Inflammatory macrophage treated with lipopolysaccharide for 1 hour (primary cell): ENCODE measurements at regions not wholly inside any gene's neighbourhood (a gene's known extent, or its start where the extent isn't known, plus 50 kb on each side); places are given as distances from the start of the nearest gene placed in this dataset.
"Not testable (repeated sequence)": the region's sequence is repeated elsewhere in the genome, so short reads cannot be mapped to it uniquely, and the experiment has no call there.

Source experiments
- DNase-seq, 2 donors: peaks; one replicate each; pipeline ENCODE4 v3.0.0-alpha.2; 2020 to 2022

DNA sequence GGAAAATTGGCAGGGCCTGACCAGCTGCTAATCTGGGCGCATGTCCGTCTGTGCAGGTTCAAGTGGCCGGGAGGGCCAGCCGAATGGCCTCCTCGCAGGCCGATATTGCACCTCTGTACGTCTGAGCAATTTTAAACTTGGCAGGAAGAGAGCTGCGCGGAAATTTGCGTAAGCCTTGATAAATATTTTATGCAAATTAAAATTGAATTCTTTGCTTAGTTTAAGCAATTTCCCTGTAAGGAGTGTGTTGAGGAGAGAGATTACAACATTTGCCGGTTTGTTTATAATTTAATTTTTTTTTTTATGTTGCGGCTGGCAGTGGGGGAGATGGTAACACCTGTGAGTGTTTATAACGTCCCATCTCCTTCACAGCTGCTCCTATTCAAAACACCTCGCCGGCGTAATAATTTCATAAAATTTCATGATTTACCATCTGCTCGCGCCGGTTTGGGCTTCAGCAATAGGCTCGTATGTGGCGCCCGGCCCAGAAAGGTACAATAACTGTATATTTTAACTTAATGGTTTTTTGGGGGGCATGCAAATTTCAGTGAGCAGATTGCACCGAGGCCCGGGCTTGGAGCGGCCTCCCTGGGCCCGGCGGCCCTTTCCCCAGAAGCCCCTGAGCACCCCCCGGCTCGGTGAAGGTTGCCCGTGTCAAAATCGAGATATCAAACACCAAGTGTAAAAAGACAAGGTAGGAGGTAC lies 269.4 kb upstream of the MVB12B start:
- no peak for DNase-seq

DNA sequence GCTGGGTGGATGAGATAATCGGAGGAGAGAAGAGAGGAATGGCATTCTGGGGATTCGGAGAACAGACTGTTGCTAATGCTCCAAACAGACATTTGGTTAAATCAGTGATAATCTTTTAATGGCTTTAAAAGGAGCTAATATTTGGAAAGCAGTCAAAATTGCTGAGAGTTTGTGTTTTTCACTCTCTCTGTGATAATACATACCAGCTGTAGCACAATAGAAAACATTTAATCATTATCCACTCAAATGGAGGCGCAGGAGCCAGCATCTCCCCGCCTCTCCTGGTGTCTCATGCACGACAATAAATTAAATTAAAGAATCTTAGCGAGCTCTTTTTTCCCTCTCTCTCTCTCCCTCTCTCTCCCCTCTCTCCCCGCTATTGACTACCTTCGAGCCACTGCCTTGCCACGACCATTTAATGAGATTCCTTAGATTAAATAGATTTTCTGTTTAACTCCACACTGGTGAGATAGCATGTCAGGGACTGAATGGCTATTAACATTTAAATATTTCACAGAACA lies 268.6 kb upstream of the MVB12B start:
- DNase-seq, result no peak

DNA sequence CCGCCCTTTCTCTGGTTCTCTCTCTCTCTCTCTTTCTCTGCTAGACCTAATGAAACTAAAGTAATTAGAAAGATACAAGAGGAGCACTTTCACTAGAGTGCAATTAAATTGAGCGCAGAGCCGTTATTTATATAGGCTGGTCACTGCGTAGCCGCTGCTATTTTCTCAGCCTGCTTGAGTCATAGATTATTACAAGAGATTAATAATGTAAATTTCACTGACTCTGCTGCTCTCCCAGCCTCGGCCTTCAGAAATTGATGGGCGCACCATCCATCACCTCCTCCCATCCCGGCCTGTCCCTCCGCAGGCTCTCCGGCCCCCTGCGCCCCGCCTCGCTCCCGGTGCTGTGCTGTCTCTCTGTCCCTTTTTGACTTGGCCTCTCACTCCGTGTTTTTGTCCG lies 268.0 kb upstream of the MVB12B start:
- DNase-seq, result no peak

DNA sequence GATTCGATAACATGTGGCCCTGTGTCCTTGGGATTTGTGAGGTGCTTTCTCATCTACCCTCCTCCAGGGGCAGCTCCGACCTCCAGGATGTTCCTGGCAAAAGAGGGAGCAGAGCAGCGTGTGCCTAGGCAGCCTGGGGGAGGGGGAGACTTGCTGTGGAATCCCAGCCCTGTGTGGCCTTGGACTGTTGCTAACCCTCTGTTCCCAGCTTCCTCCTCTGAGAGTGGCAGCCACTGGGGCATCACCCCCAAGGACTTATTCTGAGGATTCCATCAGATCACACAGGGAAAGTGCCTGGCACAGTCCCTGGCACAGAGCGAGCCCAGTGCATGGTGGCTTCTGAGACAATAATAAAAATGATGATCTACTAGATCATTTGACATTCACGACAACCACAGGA lies 265.1 kb upstream of the MVB12B start:
- DNase-seq, result no peak

DNA sequence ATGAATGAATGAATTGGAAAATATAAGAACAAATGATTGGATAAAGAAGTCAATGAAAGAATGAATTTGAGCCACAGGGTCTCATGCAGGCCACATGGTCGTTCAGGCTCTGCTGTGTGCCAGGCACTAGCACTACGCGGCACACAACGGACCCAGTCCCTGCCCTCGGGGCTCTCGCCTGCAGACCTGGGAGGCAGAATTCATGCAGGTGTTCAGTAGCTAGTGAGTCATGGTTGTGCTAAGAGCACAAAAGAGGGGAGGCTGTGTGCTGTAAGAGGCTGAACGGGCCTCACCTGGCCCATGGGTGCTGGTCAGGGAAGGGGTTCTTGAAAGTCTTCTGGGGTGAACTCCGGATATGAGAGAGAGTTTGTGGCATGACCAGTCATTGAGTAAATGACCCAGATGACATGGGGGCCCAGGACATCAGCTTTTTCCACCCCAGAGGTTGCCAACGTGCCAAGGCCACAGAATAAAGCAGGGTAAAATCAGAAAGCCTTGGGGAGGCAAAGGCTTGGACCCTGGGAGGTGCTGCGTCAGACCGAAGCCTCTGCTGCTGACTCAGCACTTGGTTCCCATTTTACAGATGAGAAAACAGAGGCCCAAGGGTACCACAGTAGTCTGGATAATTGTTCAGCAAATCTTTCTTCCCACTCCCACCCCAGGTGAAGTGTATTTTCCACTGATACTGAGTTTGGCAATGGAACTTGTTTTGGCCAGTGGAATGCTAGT lies 264.3 kb upstream of the MVB12B start:
- DNase-seq, result no peak

DNA sequence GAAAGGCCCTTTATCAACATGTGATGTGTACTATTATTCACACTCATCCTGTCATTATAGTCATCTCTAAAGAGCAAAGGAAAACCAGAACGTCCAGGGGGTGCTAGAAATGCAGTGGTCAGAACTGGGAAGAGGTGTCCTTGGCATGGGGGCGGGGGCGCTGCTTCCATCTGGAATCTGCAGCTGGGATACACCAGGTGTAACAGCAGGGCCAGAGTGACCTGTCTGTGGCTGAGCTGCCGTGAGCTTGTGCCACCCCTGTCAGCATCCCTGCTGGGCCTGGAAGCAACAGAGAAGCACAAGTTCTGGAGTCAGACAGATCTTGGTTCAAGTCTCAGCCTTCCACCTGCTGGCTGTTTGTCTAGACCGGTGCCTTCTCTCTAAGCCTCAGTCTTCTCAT lies 263.3 kb upstream of the MVB12B start:
- DNase-seq, result no peak

DNA sequence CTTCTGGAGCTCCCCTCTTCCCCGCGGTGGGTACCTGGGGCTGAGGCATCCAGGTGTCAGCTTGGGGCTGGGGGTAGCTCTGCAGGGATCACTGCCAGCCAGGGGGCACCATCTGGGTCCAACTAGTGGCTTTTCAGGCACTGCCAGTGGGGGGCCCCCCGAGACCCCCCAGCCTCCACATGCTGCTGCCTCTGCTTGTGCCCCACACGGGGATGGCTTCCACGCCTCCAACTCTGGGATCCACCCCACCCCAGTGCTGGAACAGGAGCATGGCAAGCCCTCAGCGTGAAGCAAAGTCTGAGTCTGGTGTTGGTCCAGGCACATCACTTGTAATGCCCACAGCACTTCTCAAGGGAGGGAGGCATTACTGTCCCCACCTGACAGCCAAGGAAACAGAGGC lies 260.5 kb upstream of the MVB12B start:
- DNase-seq, result no peak

DNA sequence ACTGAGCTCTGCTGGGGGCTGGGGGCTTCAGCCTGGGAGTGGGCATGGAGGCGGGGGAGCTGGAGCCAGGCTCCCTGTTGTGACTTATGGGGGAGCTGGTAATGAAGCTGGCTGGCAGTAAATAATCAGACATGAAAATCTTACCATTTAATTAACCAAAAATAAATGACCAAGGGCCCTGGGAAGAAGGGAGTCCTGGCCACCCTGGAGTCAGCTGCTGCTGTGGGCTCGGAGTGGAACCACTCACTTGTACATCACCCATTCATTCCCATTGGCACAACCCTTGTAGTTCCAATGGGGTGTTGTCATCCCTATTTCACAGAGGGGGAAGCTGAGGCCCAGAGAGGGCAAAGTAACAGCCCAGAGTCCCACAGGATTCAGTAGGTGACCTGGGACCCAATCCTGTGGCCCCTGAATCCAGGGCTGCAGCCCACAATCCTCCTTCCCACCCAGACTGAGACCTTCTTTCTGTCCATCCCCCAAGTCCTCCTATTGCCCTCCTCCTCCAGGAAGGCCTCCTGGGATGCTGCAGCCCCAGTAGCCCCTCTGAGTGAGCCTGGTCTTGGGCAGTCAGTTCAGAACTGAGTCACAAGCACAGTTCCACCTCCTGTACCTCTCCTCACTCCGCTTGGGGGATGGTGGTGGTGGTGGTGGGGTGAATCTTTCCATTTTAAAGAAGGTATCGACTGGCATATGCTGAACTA lies 259.4 kb upstream of the MVB12B start:
- no peak for DNase-seq

DNA sequence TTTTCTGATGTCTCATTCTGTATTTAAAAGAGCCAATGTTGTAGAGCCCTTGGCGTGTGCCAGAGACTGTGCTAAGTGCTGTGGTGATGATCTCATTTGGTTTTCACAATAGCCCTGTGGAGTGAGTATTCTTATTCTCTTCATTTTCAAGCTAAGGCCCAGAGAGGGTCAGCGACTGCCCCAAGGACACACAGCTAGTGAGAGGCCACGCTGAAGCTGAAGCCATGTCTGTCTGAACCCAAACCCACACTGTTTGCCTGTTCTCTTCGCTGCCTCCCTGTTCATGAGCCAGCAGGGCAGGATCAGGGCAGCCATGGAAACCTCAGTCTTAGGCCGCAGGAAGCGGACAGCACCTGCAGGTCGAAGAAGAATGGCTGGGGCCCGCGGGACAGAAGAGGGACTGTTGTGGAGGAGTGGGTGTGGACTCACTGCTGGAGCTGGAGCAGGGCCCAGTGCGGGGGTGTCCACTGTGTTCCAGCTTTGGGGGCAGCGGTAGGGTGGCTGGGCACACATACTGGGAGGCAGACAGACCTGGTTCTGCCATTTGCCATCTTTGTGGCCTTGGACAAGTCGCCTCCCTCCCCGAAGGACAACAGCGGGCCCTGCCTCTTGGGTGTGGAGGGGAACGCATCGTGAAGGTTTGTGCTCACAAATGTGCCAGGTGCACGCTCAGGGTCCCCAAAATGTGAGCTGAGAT lies 257.9 kb upstream of the MVB12B start:
- no peak for DNase-seq

DNA sequence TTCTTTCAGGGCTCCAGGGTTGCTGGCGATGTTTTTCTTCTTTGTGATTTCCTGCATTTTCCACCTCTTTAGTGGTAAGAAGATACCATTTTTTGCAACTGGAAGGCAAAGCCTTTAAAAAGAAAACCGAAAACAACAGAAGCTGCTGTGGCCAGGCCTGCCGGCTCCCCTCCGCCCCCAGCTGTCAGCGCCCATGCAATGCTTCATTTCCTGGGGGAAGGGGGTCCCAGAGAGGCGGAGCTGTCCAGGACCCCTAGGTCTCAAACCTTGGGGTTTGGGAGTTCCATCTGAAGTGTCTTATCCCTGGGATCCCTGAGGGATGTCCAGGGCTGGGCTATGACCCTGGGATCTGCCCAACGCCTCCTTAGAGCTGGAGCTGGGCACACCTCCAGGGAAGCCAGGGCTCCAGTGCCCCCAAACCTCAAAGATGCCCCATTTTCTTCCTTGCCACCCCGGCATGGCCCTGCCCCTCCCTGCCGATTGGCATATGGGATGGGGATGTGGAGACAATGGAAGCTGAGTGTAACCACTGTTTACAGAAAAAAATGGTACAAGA lies 257.2 kb upstream of the MVB12B start:
- DNase-seq, result no peak

DNA sequence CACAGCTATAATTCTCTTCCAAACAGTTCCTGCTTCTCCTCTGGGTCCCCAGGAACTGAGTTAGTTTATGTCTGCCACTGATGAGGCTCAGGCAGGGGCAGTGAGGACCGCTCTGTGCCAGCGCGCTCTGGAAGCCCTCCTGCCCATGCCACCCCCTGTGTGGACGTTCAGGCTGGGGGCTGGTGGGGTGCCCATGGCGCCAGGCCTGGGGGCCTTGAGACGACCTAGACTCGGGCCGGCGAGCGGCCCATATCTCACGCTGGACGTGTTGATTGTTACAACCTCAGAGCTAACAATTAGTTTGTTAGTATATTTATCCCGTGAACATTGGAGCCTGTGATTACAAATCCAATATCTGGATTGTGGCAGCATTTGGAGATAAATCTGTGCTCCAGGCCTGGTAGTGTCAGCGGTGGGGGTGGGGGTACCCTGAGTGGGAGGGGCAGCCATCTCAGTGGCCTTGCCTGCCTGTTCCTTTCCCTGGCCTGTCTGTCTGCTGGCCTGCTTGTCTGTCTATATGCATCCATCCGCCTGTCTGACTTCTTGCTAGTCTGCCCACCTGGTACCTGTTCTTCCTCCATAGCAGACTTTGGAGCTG lies 256.5 kb upstream of the MVB12B start:
- DNase-seq, result no peak

DNA sequence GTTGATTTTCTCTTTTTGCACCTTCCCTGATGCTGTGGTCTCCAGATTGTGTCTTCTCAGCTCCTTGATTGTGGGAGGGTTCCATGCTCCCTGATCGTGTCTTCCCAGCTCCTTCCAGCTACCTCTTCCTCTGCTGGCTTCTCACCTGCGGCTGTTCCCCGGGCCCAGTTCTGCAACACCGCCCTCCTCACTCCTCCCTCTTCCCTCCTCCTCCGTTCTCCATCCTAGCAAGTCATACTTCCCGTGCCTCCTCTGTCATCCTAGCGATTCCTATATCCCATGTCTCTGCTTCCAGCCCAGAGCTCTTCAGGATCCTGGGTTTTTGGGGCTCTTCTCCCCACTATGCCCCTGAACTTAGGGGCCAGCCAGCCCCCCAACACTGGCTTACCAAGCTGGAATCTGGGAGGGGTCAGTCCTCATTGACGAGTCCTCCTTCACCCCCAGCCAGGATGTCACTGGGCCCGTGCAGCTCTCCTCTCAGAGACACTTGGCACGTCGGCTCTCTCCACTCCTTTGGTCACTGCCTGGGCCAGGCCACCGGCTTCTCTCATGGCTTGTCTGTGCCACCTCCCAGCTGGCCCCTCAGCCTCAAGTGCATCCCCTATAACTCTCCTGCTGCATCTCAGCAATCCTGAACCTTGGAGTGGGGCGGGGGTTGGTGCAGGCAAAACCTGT lies 255.4 kb upstream of the MVB12B start:
- DNase-seq, result no peak

DNA sequence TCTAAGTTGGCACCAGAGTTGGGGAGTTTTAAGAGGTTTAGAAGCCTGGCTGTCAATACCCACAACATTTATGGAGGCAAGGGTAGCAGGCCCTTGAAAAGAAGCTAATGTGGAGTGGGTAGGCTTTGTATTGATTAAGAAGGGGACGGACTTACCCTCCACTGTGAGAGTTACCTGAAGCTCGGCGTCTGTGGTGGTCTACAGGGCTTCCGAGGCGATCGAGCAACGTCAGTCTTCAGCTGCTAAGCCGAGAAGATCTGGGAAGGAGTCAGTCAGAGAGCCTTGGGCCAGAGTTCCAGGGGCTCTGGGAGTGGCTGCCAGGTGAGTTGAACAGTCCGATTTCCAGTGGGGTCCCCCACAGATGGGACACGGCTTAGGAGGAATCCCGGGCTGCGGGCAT lies 249.0 kb upstream of the MVB12B start:
- DNase-seq, result not testable (repeated sequence)

DNA sequence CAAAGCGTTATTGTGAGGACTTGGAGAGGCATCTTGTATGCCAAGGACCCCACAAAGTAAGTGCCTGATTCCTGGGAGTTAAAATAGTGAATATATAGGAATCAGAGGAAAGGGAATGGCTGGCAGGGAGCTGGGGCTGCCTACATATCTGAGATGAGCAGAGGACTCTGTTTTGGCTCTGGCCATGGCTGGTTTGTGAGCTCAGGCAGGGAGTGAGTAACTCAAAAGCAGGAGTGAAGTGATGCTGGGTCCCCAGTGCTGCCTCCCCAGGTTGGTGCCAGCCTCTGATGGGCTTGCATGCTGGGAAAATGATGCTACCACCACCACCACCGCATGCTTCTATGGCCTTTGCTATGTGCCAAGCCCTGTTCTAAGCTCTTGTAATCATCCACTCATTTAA lies 246.0 kb upstream of the MVB12B start:
- no peak for DNase-seq

DNA sequence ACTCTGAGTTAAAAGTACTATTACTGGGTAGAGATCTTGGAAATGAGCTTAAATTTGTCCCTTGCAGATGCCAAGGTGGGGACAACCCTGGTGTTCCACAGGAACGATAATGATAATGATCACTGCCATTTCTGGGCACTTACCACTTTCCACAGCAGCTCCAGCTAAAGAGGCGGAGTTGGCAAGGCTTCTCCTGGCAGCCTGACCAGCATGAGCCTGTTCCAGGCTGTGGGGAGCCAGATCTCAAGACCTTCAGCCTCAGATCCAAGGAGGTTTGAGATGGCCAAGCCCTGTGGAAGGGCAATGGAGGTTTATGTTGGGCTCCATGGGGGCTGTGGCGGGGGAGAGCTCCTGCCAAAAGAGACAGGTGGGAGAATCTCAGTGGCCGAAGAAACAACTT lies 244.9 kb upstream of the MVB12B start:
- DNase-seq, result no peak

DNA sequence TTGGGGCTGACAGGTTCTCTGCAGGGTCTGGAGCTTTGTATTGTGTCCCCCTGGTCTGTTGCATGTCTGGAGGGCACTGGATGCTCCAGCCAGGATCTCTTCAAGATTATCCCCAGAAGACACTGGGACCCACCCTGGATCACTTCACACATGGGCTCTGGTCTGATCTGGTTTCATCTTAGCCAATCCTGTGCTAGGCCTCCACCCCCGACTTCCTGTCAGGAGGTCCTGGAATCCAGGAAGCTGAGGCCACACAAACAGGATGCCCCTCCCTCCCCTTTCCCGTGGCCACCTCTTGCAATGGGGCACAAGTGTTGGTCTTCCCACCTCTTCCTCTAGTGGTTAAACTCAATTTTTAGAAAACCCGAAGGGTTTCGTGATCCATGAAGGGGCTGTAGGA lies 242.6 kb upstream of the MVB12B start:
- DNase-seq, result no peak

DNA sequence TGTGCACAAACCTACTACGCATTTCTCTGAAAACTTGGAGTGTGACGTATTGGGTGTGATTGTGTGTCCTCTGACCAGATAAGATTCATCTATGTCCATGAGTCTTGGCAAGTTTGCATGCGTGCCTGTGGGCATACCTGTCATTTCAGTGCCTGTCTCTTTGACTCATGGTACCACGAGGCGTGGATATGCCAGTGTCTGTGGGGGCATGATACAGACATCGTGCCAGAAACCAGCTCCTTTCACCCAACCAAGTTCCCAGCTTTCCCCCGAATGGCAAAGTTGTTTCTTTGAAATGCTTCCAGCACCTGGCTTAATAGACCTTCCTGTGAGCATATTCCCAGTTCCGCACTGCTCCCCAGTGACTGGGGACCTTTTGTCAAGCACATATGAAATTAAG lies 241.9 kb upstream of the MVB12B start:
- no peak for DNase-seq

DNA sequence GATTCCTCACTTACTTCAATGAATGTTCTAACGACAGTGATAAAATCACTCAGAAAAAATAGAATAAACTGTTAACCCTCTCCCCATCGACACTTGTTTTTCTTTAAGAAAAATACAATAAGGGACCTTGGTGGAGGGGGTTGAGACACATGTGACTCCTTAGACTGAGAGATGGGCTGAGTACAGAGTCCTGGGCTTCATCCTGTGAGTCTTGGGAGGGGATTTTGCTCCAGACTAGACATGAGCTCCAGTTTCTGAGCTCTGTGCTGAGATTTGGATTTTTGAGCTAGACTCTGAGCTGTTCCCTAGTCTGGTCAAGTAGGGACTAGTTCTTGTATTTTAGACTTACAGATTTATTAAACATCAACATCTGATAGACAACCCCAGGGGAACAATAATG lies 241.5 kb upstream of the MVB12B start:
- no peak for DNase-seq

DNA sequence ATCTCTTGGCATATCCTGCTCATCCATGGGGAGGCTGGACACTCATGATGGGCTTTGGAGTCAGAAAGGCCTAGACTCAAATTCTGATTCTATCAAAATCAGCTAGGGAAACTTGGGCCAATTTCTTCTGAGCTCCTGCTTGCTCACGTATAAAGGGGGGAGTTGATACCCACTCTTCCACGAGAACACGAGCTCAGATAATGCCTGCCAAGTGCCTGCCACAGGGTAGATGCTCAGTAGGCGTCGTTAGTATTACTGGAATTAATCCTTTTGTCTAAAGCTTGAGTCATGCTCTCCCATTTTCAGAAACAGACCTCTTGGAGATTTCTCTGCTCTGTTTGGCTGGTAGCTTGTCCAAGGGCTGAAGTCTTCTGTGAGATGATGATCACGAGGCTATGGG lies 238.3 kb upstream of the MVB12B start:
- DNase-seq, result no peak

DNA sequence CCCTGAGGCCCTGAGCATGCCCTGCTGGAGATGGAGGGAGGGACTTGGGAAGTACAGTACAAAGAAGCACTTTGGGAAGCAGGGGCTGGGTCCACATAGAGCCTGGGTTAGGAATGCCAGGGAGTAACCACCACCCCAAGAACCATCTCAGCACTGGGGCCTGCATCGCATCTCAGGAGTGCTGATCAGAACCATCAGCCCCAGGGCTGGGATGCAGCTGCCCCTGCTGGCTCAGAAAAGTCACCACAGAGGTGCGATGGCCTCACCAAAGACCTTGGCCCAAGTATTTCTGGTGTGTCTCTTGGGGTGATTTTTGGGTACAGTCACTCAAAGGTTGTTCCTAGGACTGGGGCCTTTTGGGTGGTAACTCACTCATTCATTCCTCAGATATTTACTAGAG lies 236.8 kb upstream of the MVB12B start:
- no peak for DNase-seq

DNA sequence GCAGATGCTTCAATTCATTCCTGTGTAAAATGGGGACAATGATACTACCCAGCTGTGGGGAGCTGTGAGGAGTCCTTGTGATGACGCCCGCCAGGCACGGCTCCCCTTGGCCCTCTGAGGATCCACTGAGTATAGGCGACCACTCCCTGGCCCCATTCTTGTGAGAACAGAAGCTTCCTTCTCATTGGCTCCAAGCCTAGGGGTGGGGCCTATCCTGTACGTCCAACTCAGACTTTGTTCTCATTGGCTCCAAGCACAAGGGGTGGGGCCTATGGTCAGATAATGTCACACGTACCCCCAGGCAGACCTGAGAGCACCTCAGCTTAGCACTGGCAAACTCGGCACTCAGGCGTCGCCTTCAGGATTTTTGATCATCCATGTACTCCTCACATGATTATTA lies 232.9 kb upstream of the MVB12B start:
- no peak for DNase-seq
